Hepatic stellate cell (primary cell): ENCODE measurements at regions not wholly inside any gene's neighbourhood (a gene's known extent, or its start where the extent isn't known, plus 50 kb on each side); places are given as distances from the start of the nearest gene placed in this dataset.
"Not testable (repeated sequence)": the region's sequence is repeated elsewhere in the genome, so short reads cannot be mapped to it uniquely, and the experiment has no call there.

Source experiments
- DNase-seq: peaks from one replicate; pipeline ENCODE4 v3.0.0; 2011; ENCODE audit warnings: low spot score

GRCh38 chr5:162990856-162991497 lies 446.4 kb upstream of the CCNG1 start:
- DNase-seq = no peak

GRCh38 chr5:162995568-162995967 lies 441.8 kb upstream of the CCNG1 start:
- no peak for DNase-seq

- DNase-seq = no peak
Measured at GRCh38 chr5:162996053-162996452, 441.3 kb upstream of the CCNG1 start.

GRCh38 chr5:163005949-163006348 lies 431.4 kb upstream of the CCNG1 start:
- no peak for DNase-seq

- no peak for DNase-seq
Measured at GRCh38 chr5:163022582-163023128, 414.7 kb upstream of the CCNG1 start.

- DNase-seq = no peak
Measured at GRCh38 chr5:163023846-163024245, 413.5 kb upstream of the CCNG1 start.

GRCh38 chr5:163024936-163025335 lies 412.5 kb upstream of the CCNG1 start:
- DNase-seq = no peak

GRCh38 chr5:163033656-163034055 lies 403.7 kb upstream of the CCNG1 start:
- no peak for DNase-seq

- DNase-seq = no peak
Measured at GRCh38 chr5:163041254-163041653, 396.1 kb upstream of the CCNG1 start.

- no peak for DNase-seq
Measured at GRCh38 chr5:163079618-163080017, 357.8 kb upstream of the CCNG1 start.

- no peak for DNase-seq
Measured at GRCh38 chr5:163089230-163089629, 348.2 kb upstream of the CCNG1 start.

- no peak for DNase-seq
Measured at GRCh38 chr5:163089926-163090325, 347.5 kb upstream of the CCNG1 start.

GRCh38 chr5:163094492-163095180 lies 342.8 kb upstream of the CCNG1 start:
- DNase-seq = no peak

- DNase-seq = no peak
Measured at GRCh38 chr5:163104464-163104863, 332.9 kb upstream of the CCNG1 start.

GRCh38 chr5:163105456-163105855 lies 331.9 kb upstream of the CCNG1 start:
- no peak for DNase-seq

- DNase-seq = no peak
Measured at GRCh38 chr5:163106098-163106497, 331.3 kb upstream of the CCNG1 start.

- DNase-seq = no peak
Measured at GRCh38 chr5:163108351-163108750, 329.0 kb upstream of the CCNG1 start.

GRCh38 chr5:163115011-163115410 lies 322.4 kb upstream of the CCNG1 start:
- DNase-seq = no peak

- DNase-seq = not testable (repeated sequence)
Measured at GRCh38 chr5:163116618-163117017, 320.8 kb upstream of the CCNG1 start.

GRCh38 chr5:163134061-163134460 lies 303.3 kb upstream of the CCNG1 start:
- DNase-seq = no peak

- DNase-seq = no peak
Measured at GRCh38 chr5:163135849-163136248, 301.5 kb upstream of the CCNG1 start.

GRCh38 chr5:163161512-163161911 lies 275.9 kb upstream of the CCNG1 start:
- DNase-seq = no peak

GRCh38 chr5:163162645-163163044 lies 274.8 kb upstream of the CCNG1 start:
- no peak for DNase-seq

GRCh38 chr5:163163858-163164257 lies 273.5 kb upstream of the CCNG1 start:
- no peak for DNase-seq
